ENCODE measurements at regions not wholly inside any gene's neighbourhood (a gene's known extent, or its start where the extent isn't known, plus 50 kb on each side); places are given as distances from the start of the nearest gene placed in this dataset.

GRCh38 chr15:87620393-87620792, 636.1 kb downstream of the NTRK3 start:
- H4K5ac ChIP-seq (ENCODE audit: insufficient read length, low read depth, low read length), result no peak overlapping the region
- H4K20me1 ChIP-seq (replicated peaks in 1 of 2; ENCODE audit: control insufficient read depth in 1 of 2, insufficient read depth in 2 of 2, low read length in 2 of 2), result no peaks in the 10 kb centered on the region
- no peak overlapping the region for H2BK12ac ChIP-seq (ENCODE audit: low read depth, low read length)
- H2BK120ac ChIP-seq (replicated peaks; ENCODE audit: low read depth, low read length), result no peak overlapping the region
- no peaks in the 10 kb centered on the region for H3K79me1 ChIP-seq (ENCODE audit: low read depth, low read length)
- H3K4me2 ChIP-seq (ENCODE audit: insufficient read depth in 1 of 2, low read depth in 2 of 2, low read length in 2 of 2), result no peak overlapping the region
- no peaks in the 10 kb centered on the region for H3K79me2 ChIP-seq (ENCODE audit: control insufficient read depth in 1 of 2, insufficient read depth in 2 of 2, low read length in 2 of 2)
- FAIRE-seq (no peak), DNase-seq (ENCODE audit: low read depth in 1 of 2, low spot score in 2 of 2) (no peak)
- no peak overlapping the region for H4K91ac ChIP-seq (replicated peaks; ENCODE audit: insufficient read length, low read length)
- no peak overlapping the region for H3K23ac ChIP-seq (ENCODE audit: insufficient read length)
- H3K9me3 ChIP-seq (ENCODE audit: insufficient read depth in 2 of 2, low read depth in 1 of 2, low read length in 1 of 2), result no peaks in the 10 kb centered on the region
- H3K14ac ChIP-seq (ENCODE audit: insufficient read length), result no peak overlapping the region
- no peaks in the 10 kb centered on the region for H3K23me2 ChIP-seq (ENCODE audit: low read depth, low read length)
- no peak overlapping the region for H3K4me3 ChIP-seq (ENCODE audit: extremely low read depth in 1 of 4, insufficient read depth in 2 of 4, low read depth in 3 of 4, low read length in 4 of 4)
- H3K27ac ChIP-seq (ENCODE audit: low read depth, low read length), result no peak overlapping the region
- no peak overlapping the region for H3K56ac ChIP-seq (replicated peaks; ENCODE audit: insufficient read length, low read depth, low read length)
- H2AFZ ChIP-seq (ENCODE audit: low read length), result no peak overlapping the region
- no peak overlapping the region for H2AK5ac ChIP-seq (ENCODE audit: low read depth, low read length)
- no peak for TF ChIP-seq POLR2A (IDR thresholded peaks at IDR 0.05; ENCODE audit: control extremely low read depth in 1 of 2, low read depth in 2 of 2, low read length in 2 of 2)
- no peak overlapping the region for H3K4ac ChIP-seq (replicated peaks; ENCODE audit: insufficient read length, low read depth, low read length)
- H3K4me1 ChIP-seq (replicated peaks in 1 of 4; ENCODE audit: control insufficient read depth in 3 of 4, insufficient read depth in 4 of 4, low read length in 3 of 4), result no peaks in the 10 kb centered on the region
- H2BK20ac ChIP-seq (ENCODE audit: low read length), result no peak overlapping the region
- H2BK15ac ChIP-seq (ENCODE audit: low read length), result no peak overlapping the region
- H3K27me3 ChIP-seq (replicated peaks in 1 of 4; ENCODE audit: control insufficient read depth in 3 of 4, extremely low read depth in 1 of 4, insufficient read depth in 3 of 4, low read length in 3 of 4), result no peaks in the 10 kb centered on the region
- ChIA-PET CTCF (ENCODE audit: partially characterized antibody) (interaction anchor here (1.4 kb wide), 1 partner anchor 15 kb away, joined by 6 read pairs; no protein-coding TSS in a partner anchor), POLR2A (ENCODE audit: partially characterized antibody) (no interaction called here)
- no peak overlapping the region for H2BK5ac ChIP-seq (ENCODE audit: low read depth, low read length)
- H3K9ac ChIP-seq (replicated peaks in 1 of 4; ENCODE audit: extremely low read depth in 1 of 4, low read depth in 3 of 4, low read length in 3 of 4), result no peak overlapping the region
- 95% methylated on average over 2 of the region's 2 CpGs; no CpG with 5 or more reads in 1 of the 2 experiments for WGBS, 2 experiments (ENCODE audit: extremely low coverage in 1 of 2, insufficient coverage in 1 of 2, insufficient read length in 1 of 2, insufficient replicate concordance in 2 of 2, low coverage in 1 of 2, low lambda C conversion rate in 2 of 2, missing lambda C conversion rate in 1 of 2)
- no peak overlapping the region for H3K18ac ChIP-seq (ENCODE audit: extremely low read depth, low read length)
- H3K36me3 ChIP-seq (ENCODE audit: control insufficient read depth in 2 of 4, insufficient read depth in 4 of 4, low read length in 3 of 4), result no peaks in the 10 kb centered on the region
- H4K8ac ChIP-seq (ENCODE audit: extremely low read depth, insufficient read depth, low read length), result no peak overlapping the region
